HCT116 (cell line): ENCODE measurements at regions not wholly inside any gene's neighbourhood (a gene's known extent, or its start where the extent isn't known, plus 50 kb on each side); places are given as distances from the start of the nearest gene placed in this dataset.

ENCODE experiments used
- ATAC-seq: fragments of 200-7000 bp; cut with Tn5 transposase; 2 replicates; pipeline ENCODE4 v1.9.1; 2020; ENCODE audit warnings: mild to moderate bottlenecking, moderate library complexity
- BruUV-seq: library from RNA; stranded (reverse); fragments of 400-500 nt; replicated peaks from 2 replicates; lab custom pipeline; 2021; lab: Mats Ljungman, UMichigan
- CTCF ChIA-PET: fragments of 300-600 bp; sonication (Branson Sonifier 250); formaldehyde crosslinking; loops from one replicate; lab custom pipeline; 2021; ENCODE audit warnings: antibody characterized with exemption; lab: Charles Lee
- POLR2A ChIA-PET: fragments of 300-600, 350-600 bp; sonication (Branson Sonifier 250); formaldehyde crosslinking; loops from one replicate; lab custom pipeline; 2021; ENCODE audit warnings: antibody characterized with exemption; lab: Charles Lee
- RAD21 ChIA-PET, 2 experiments: fragments of 300-600 bp; sonication (Branson Sonifier 250); formaldehyde crosslinking; loops; one replicate each; lab custom pipeline; 2023; ENCODE audit warnings: low total read pairs in 2 of 2; ENCODE audit not compliant: uncharacterized antibody in 2 of 2, unreplicated experiment in 2 of 2, low non-redundant PET in 1 of 2; lab: Charles Lee
- DNase-seq: peaks from one replicate; pipeline ENCODE4 v3.0.0-alpha.2; 2010; ENCODE audit warnings: low read depth, low spot score
- H2AFZ ChIP-seq: fragments of 200-600 bp; shearing (Covaris generic), sonication (generic); 2 replicates; pipeline ENCODE4 v1.6.1; 2017; ENCODE audit warnings: low read depth, mixed run types, mixed read lengths, antibody characterized with exemption, low read length; ENCODE audit not compliant: poor library complexity, severe bottlenecking
- H3K27ac ChIP-seq: 2 replicates; pipeline ENCODE4 v1.5.1; 2012; ENCODE audit warnings: low read depth, low read length
- H3K27me3 ChIP-seq: fragments of 200-600 bp; sonication (generic); 2 replicates; pipeline ENCODE4 v1.6.1; 2016; ENCODE audit warnings: mixed run types, low read length, mixed read lengths; ENCODE audit not compliant: insufficient read depth
- H3K36me3 ChIP-seq, 2 experiments: fragments of 200-500 bp in 1 of 2; fragments of 200-600 bp in 1 of 2; sonication (Bioruptor generic) in 1 of 2; sonication (generic) in 1 of 2; 2 replicates each; pipeline versions ENCODE4 v1.5.1 to v1.6.1; 2014 to 2016; ENCODE audit warnings: low read length in 2 of 2, inconsistent platforms in 1 of 2, mixed read lengths in 1 of 2, mixed run types in 1 of 2; ENCODE audit not compliant: insufficient read depth in 2 of 2, control insufficient read depth in 1 of 2
- H3K4me1 ChIP-seq, 2 experiments: fragments of 200-600 bp in 1 of 2; sonication (generic) in 1 of 2; 2 replicates each; pipeline versions ENCODE4 v1.5.1 to v1.6.1; 2012 to 2017; ENCODE audit warnings: low read length in 2 of 2, inconsistent platforms in 1 of 2, mild to moderate bottlenecking in 1 of 2, mixed read lengths in 1 of 2, mixed run types in 1 of 2, moderate library complexity in 1 of 2; ENCODE audit not compliant: insufficient read depth in 2 of 2, control insufficient read depth in 1 of 2
- H3K4me2 ChIP-seq: fragments of 200-600 bp; sonication (generic); 2 replicates; pipeline ENCODE4 v1.6.1; 2017; ENCODE audit warnings: mixed run types, low read length, mixed read lengths
- H3K4me3 ChIP-seq, 2 experiments: fragments of 200-600 bp in 1 of 2; sonication (generic) in 1 of 2; replicated peaks in 1 of 2; 2 replicates each; pipeline ENCODE4 v1.5.1; 2011 to 2016; ENCODE audit warnings: low read length in 2 of 2, control low read depth in 1 of 2, low read depth in 1 of 2, mild to moderate bottlenecking in 1 of 2, mixed read lengths in 1 of 2, mixed run types in 1 of 2
- H3K79me2 ChIP-seq: fragments of 200-600 bp; sonication (generic); 2 replicates; pipeline ENCODE4 v1.6.1; 2017; ENCODE audit warnings: mild to moderate bottlenecking, mixed run types, low read length, moderate library complexity, mixed read lengths; ENCODE audit not compliant: insufficient read depth
- H3K9ac ChIP-seq: fragments of 200-600 bp; sonication (generic); 2 replicates; pipeline ENCODE4 v1.6.1; 2016; ENCODE audit warnings: low read length, mixed read lengths
- H3K9me2 ChIP-seq: fragments of 200-600 bp; sonication (generic), shearing (Covaris generic); 2 replicates; pipeline ENCODE4 v1.6.1; 2017; ENCODE audit warnings: mixed run types, mild to moderate bottlenecking, moderate library complexity; ENCODE audit not compliant: insufficient read depth
- H3K9me3 ChIP-seq, 2 experiments: fragments of 200-500 bp in 1 of 2; fragments of 200-600 bp in 1 of 2; sonication (Bioruptor generic) in 1 of 2; sonication (generic) in 1 of 2; 2 replicates each; pipeline ENCODE4 v1.6.1; 2014 to 2017; ENCODE audit warnings: low read length in 2 of 2, mixed read lengths in 2 of 2, inconsistent platforms in 1 of 2, low read depth in 1 of 2, mild to moderate bottlenecking in 1 of 2, mixed run types in 1 of 2, moderate library complexity in 1 of 2; ENCODE audit not compliant: control insufficient read depth in 1 of 2, insufficient read depth in 1 of 2
- H4K20me1 ChIP-seq: fragments of 200-600 bp; sonication (generic), shearing (Covaris generic); 2 replicates; pipeline ENCODE4 v1.6.1; 2017; ENCODE audit warnings: mixed run types, mild to moderate bottlenecking, moderate library complexity; ENCODE audit not compliant: insufficient read depth
- CTCF ChIP-seq, 3 experiments: fragments of 200-600 bp in 1 of 3; sonication (generic) in 1 of 3; IDR thresholded peaks in 2 of 3; conservative IDR thresholded peaks in 1 of 3; 2 replicates each; pipeline ENCODE4 v1.5.1; 2012 to 2017; ENCODE audit warnings: low read depth in 2 of 3, low read length in 2 of 3, antibody characterized with exemption in 1 of 3, borderline replicate concordance in 1 of 3, control low read depth in 1 of 3, mild to moderate bottlenecking in 1 of 3, mixed read lengths in 1 of 3, mixed run types in 1 of 3, moderate library complexity in 1 of 3; ENCODE audit not compliant: insufficient read depth in 1 of 3
- JUND ChIP-seq: IDR thresholded peaks from 2 replicates; pipeline ENCODE4 v1.6.1; 2012
- RAD21 ChIP-seq: IDR thresholded peaks from 2 replicates; pipeline ENCODE4 v1.6.1; 2012; ENCODE audit warnings: low read depth, mild to moderate bottlenecking
- SRF ChIP-seq: IDR thresholded peaks from 2 replicates; pipeline ENCODE4 v1.6.1; 2012; ENCODE audit warnings: low read depth
- YY1 ChIP-seq: IDR thresholded peaks from 2 replicates; pipeline ENCODE4 v1.6.1; 2011; ENCODE audit warnings: low read length, low read depth, moderate library complexity, mild to moderate bottlenecking; ENCODE audit not compliant: insufficient replicate concordance; ENCODE audit errors: extremely low read depth
- ZBTB33 ChIP-seq: IDR thresholded peaks from 2 replicates; pipeline ENCODE4 v1.6.1; 2011; ENCODE audit warnings: mild to moderate bottlenecking, low read length, moderate library complexity; ENCODE audit not compliant: insufficient replicate concordance; ENCODE audit errors: extremely low read depth
- ZNF274 ChIP-seq: fragments of 200-500 bp; sonication (Bioruptor generic); IDR thresholded peaks from 2 replicates; pipeline ENCODE4 v1.6.1; 2014; ENCODE audit warnings: mild to moderate bottlenecking, low read depth, low read length, inconsistent platforms
- intact Hi-C: fragments of 100-400 bp; cut with micrococcal nuclease; formaldehyde crosslinking; loops from 2 replicates; pipeline ENCODE4 v1.10.0; 2022

- H3K4me1 ChIP-seq = peaks cover 3 to 36% of the 10 kb centered on the region in 2 experiments; a peak in 3 of 4 replicates
- RAD21 ChIA-PET = no interaction called here
- no peak overlapping the region for H3K4me3 ChIP-seq
- H3K27me3 ChIP-seq = no peaks in the 10 kb centered on the region
- no peaks in the 10 kb centered on the region for H3K9me2 ChIP-seq
- ATAC-seq (no peak), DNase-seq (no peak)
- H3K9ac ChIP-seq = no peak overlapping the region
- no peaks in the 10 kb centered on the region for H4K20me1 ChIP-seq
- CTCF ChIA-PET = no interaction called here
- H3K79me2 ChIP-seq = no peaks in the 10 kb centered on the region
- no peaks in the 10 kb centered on the region for H3K9me3 ChIP-seq
- TF ChIP-seq JUND (no peak), CTCF (IDR thresholded peaks at IDR 0.05 in 2 of 3, conservative IDR thresholded peaks at IDR 0.05 in 1 of 3; ENCODE audit: borderline replicate concordance in 1 of 3, insufficient read depth in 1 of 3, low read depth in 2 of 3, low read length in 2 of 3) (no peak), ZBTB33 (no peak), SRF (no peak), YY1 (no peak), RAD21 (no peak), ZNF274 (no peak)
- POLR2A ChIA-PET = no interaction called here
- H3K36me3 ChIP-seq = no peaks in the 10 kb centered on the region
- no TSS peak for BruUV-seq
- no peak overlapping the region for H3K4me2 ChIP-seq
- H2AFZ ChIP-seq = no peak overlapping the region
- no peak overlapping the region for H3K27ac ChIP-seq
- intact Hi-C loops = no loop called here
Measured at GRCh38 chr11:8775734-8776133, 93.1 kb downstream of the RPL27A start.
